GM19240 (cell line): ENCODE measurements at regions not wholly inside any gene's neighbourhood (a gene's known extent, or its start where the extent isn't known, plus 50 kb on each side); places are given as distances from the start of the nearest gene placed in this dataset.

Experiments used
- DNase-seq: peaks from one replicate; pipeline ENCODE4 v3.0.0; 2011; ENCODE audit warnings: low spot score; ENCODE audit not compliant: insufficient read length

DNA sequence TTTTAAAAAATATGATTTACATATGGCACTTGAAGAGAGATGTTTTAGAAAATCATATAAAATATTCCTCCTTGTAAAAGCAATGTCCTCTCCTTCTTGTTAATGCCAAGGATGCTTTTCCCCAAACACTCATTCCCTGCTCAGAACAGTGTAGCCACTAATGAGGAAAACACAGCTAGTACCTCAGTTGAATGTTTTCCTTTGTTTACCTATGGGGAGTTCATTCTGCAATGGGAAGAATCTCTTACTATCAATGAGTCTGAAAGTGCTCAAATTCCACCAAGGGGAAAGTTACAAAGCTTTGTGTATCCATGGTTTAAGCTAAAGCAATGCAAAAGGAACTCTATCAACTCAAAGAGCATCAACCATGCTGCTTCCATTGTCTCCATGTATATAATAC lies 221.9 kb upstream of the ADGRL2 start:
- no peak for DNase-seq

DNA sequence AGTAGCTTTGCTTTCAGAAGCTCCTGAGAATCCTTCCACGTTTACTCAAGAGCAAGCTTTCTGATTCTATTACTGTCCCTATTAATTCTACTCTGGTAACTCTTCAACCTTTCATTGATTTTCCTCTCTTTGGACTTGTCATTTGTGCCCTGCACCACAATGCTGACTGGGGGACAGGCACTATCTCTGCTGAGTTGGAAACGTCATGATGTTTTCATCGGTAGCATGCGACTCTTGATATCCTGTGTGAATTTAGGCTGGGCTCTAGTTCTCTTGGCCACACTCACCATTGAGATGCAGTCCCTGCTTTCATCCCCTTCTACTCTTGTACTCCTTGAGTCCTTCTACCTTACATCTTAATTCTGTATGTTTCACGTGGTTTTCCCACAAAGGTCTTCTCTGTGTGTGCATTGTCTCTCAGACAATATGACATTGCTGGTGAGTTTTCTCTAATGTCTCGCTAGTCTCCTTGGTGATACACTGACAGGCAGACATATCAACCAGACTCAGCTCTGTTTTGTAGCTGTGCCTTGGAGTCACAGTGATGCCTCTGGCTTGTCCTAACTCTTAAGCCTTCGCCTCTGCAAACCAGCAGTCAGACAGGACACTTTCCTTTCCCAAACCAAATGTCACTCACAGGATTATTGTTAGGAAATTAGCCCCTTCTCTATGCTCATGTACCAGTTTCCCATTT lies 223.6 kb upstream of the ADGRL2 start:
- DNase-seq = no peak

DNA sequence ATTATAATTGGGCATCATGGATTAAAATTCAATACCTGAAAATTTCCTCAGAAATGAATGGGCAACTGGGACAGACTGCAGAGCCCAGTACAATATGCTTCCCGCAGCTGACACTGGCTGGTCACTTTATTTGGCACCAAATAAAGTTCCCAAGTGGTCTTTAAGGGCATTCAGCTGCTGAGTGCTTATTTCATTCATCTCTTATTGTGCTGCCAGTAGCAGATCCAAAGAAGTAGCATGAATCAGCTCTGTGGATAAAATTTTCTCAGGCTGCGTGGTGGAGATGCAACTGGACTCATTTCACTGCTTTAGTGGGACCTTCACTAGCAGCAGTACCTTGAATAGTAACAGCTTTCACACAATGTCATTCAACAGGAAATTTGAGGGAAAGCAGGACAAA lies 226.3 kb upstream of the ADGRL2 start:
- DNase-seq = no peak

DNA sequence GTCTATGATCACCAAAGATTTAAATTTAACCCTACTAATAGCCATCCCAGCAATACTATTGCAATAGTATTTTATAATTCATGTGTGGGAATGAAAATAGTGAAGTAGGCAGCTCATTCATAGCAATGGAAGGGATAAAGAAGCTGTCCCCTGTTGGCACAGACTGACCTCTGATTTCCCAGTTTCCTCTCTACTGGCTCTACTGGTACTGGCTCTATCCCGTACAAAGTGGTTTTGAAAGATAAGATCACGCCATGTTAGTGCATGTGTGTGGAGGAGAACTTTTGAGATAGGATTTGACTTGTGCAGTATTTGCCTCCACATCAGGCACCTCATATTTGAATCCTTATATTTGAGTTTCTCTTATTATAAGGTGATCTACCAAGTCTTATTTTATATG lies 227.3 kb upstream of the ADGRL2 start:
- no peak for DNase-seq

DNA sequence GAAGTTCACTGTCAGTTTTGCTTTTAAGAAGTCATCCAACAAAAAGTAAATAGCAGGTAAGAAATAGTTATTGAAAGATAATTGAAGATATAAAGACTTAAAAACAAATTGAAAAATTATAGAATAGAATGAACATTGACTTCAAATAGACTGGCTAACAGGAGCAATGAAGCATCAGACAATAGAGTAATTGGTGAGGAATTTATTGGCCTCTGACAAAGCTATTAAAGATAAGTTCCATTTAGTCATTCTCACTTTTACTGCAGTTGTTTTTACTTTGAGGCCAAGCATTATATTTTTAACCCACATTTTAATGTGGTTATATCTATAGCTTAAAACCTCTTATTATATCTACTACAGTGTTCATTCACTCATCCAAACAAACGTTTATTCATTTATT lies 228.8 kb upstream of the ADGRL2 start:
- no peak for DNase-seq

DNA sequence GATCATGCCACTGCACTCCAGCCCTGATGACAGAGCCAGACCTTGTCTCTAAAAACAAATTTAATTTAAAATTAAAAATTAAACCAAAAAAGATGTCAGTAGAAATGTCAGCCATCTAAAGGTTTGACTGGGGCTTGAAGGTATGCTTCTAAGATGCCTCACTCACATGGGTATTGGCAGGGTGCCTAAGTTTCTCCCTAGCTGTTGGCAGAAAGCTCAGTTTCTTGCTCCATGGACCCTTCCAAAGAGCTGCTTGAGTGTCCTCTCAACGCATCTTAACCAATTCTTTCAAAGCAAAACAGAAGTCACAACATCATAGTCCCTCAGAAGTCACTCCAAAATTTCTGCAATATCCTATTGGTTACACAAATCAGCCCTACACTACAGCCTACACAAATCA lies 231.0 kb upstream of the ADGRL2 start:
- DNase-seq = no peak

DNA sequence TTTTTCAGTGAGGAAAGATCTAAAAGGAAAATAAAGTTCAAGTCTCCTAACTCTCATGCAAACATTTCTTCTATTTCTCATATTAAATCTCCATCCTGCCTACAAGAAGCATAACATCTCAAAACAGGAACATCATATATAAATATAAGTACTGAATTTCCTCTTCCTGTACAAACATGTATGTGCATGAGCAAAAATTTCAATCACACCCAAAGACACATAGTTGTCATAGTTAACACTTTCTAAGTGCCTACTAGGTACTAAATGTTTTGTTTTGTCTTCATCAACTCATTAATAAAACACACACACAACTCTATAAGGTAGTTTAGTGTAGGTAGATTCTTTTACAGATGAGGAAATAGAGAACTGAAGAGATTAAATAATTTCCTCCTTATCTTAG lies 237.1 kb upstream of the ADGRL2 start:
- DNase-seq = no peak

DNA sequence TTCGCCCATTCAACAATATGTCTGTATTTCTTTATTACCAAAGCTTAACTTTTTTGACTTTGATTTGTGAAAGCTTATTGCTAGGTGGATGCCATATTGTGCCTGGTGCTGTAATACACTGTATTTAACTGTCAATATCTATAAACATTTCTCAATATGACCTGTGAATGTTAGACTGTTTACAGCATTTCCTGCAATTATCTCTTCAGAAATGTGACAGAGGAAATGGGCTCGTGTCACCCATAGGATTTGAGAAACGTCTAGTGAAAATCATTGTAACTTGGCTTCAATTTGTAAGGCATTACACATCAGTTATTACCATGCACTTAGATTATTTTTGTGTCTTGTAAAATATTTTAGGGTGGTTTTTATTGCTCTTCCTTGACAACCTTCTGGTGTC lies 237.8 kb upstream of the ADGRL2 start:
- DNase-seq = no peak

DNA sequence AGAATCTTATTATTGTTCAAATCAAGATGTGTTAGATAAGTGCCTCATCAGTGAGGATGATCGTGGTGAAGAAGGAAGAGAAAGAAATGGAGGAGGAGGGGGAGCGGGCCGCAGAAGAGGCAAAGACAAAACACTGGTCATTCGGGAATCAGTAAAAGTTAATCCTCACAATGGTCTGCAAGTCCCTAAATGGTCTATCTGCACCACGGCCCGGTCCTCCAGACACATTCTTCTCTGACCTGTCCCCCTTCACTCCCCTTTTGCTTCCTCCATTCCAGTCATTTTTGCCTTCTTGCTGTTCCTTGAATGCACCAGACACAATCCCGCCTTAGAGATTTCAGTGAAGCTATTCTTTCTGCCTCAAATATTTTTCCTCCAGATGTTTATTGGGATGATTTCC lies 240.1 kb upstream of the ADGRL2 start:
- DNase-seq = no peak

DNA sequence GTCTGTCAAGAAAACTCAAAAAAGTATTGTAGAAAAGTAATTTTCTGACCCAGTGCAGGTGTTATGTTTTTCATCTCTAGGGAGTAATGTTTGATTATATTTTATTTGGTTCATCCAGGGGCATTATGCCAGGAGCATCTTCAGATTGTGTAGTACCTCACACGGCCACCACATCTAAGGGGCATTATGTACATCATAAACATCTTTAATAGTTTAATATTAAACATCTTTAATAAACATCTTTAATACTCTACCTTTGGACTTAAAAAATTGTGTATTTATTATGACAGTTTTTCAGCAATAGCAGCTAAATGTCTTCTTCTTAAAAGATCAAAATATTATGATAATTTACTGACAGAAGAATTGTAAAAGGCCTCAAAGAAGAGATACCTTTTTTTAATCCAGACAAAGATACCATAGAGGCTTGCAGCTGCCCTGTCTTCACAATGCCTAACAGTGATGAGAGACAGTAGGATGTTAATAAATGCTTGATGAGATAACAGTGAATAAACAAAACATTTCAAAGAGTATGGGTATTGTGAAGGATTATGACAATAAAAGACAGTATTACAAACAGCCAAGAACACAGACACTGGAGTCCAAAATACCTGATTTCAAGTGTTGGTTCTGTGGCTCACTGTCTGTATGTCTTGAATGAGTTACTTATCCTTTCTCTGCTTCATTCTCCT lies 240.9 kb upstream of the ADGRL2 start:
- DNase-seq = no peak

DNA sequence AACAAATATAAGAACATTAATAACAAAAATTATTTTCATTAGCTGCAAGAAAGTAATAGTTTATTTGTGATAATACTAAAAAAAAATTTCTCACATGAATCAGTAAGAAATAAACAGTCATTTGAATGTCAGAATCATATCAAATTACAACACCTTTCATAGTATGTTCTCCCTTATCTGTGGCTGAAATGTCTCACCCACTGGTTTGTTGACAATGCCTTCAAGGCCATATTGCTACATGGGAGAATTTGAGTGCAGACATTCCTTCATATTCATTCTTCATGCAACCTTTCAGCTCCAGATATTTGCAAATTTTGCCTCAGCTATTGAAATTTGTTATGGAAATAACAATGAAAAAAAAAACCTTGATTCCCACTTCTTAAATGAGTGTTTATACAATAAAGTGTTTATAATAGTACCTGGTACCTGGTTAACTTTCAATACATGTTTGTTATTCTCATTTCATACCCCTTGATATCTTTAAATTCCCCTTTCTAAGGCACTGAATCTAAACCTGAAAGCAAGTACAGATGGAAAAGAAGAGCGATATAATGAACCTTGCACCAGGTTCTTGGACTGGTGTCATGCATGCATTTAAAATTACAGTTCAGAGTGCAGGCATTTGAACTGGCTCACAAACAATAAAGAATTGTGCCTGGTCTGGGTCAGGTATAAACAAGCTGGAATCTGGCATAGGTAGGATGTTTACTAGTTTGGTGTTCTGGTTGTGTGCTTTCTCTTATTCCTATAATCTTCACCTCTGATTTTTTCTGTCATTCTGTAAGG lies 242.2 kb upstream of the ADGRL2 start:
- no peak for DNase-seq

DNA sequence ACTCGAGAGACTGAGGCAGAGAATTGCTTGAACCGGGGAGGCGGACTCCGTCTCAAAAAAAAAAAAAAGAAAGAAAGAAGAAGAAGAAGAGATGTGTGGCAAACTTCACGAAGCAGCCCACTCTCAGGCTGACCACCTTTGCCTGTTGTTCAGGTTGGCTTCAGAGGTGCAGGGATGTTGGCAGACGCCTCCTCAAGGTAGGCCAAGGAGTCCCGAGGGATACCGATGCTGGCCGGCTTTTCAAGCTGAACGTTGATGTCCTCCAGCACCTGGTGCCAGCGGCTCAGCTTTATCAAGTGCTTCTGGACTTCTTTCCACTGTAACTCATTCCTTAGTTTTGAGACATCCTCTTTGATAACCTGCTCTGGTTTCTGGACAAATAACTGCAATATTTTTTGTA lies 243.8 kb upstream of the ADGRL2 start:
- DNase-seq = no peak

DNA sequence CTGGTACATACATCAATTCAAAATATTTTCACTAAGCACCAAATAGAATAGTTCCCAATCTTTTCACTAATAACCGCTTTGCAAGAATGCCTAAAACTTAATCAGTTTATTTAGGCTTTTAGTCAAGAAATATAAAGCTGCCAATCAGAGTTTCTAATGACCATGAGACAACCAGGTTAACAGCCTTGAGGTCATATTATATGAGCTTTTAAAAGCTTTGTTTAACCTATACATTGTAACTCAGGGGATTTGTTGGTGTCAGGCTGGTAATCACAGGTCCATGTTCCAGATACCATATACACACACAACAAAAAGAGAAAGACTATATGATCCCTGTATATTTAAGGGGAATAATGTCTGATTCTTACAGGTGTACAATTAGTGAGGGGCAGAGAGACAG lies 246.2 kb upstream of the ADGRL2 start:
- DNase-seq = no peak

DNA sequence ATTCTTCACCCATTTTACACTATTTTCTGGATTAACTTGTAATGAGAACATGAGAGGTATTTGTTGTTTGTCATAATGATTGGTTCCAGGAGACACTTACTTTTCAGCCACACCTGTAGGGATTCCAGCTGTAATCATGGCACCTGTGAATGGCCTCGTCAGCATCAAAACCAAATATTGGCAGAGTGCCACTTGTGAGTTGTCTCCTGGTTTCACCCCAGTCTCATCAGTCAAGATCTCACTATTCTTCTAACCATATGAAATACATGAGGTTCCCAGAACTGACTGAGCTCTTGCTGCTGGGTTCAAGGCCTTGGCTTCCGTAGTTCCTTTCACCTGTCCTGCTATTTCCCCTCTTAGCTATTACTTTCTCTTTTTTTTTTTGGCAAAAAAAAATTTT lies 246.6 kb upstream of the ADGRL2 start:
- no peak for DNase-seq

DNA sequence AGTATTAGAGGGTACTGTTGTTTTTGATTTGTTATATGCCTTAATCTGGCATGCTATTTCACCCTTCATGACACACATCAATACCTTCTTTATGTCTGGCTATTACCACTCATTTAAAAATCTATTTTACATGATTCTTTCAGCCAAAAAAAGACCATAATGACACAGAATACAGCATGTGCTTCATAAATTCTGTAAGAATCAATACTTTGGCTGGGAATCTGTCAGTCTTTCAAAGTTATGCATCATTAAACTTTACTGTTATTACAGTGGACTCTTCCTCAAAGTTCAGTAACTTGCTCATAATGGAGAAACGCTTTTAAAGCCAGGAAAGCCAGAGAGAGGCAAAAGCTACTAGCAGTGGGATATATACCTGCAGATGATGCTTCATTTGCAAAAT lies 247.2 kb upstream of the ADGRL2 start:
- DNase-seq = no peak

DNA sequence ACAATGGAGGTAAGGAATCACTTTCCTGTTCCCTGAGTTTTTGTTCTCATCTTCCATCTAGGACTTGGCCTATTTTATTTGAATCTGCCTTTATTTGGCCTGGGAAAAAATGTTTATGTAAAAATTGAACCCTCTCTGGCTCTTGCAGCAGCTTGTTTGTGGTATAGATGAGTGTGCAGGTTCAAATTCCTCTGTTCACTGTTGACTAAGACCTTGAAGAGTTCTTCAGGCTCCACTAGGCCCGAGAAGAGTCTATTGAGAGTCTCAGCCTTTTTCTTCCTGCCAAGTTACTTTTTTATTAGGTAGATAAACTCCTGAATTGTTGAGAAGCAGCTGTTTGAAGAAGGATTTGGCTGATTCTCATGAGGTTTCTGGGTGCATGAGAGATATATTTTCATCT lies 248.8 kb upstream of the ADGRL2 start:
- DNase-seq = no peak

DNA sequence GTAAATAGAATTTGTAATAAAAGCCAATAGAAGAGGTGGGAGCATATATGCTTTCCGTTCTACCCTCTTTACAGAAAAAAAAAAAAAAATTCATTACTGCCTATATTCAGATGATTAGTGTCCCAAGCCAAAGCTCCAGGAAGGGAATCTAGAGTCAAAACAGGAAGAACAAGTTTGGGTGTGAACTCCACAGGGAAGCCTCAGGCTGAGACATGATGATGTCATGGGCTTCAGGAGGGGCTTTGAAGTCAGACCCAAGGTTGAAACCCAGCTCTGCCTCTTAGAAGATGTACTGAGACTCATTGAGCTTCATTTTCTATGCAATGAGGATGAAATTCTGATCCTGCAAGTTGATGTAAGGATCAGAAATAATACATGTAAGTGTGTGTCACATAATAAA lies 250.0 kb upstream of the ADGRL2 start:
- no peak for DNase-seq

DNA sequence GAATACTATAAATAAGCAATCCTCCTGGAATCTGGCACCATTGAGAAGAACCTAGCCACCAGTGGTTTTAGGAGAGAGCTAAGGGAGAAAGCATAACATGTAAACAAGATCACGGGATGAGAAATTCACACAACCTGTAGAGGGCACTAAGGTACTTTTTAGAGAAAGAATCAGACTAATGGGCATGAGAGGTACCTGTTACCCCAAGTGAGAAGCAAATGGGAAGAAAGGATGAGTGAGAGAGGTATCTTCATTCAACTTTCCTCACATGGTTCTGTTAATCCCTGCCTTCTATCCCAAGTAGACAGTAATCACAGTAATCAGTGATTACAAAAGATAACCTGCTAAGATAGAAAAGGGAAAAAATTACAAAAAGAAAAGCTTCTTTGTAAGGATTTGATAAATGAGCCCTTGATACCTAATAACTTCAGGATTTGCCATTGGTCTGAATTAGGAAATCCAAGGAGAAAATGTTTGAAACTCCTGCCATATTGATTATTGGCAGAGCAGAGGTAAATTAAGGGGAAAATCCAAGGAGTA lies 251.1 kb upstream of the ADGRL2 start:
- DNase-seq = no peak

DNA sequence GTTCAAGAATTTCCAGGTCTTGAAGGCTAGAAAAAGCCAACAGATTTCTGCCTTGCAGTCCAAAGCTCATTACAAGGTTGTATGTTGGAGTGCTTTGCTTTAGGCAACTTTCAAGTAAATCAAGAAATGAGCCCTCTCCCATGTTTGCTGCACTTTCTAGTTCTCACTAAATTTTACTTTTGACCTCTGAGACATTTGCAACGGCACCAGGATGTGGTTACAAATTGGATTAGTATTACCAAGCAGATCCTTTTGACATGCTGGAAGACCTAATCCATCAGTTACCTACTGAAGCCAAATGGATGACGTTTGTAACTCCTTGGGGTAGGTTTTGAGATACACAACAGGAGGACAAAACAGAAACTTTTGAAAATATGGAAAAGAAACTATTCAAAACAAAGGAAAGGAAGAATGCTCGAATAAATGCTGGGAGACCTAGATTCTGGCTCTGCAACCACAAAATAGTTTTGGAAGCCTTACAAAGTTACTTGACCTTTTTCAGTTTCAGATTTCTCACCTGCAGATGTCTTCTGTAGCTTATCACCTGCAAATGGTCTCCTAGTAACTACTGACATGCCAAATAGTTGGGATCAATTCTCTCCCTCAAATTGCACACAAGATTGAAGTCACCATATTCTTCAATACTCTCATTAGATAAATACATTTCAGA lies 251.7 kb upstream of the ADGRL2 start:
- no peak for DNase-seq

DNA sequence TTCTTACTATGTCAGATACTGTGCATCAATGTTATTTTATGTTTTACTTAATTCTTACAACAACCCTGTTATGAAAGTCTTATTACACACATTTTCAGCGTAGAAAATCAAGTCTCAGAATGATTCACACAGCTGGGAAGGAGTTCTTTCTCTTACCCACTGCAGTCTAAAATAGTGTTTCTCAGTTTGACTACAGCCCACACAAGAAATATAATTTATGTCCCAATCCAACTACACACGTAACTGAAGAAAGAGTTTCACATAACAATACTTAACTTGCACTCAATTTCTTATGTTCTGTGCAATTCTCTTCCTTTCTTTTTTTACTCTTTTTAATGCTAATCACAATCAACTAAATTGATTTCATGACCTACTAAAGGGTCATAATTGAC lies 252.8 kb upstream of the ADGRL2 start:
- DNase-seq = no peak

DNA sequence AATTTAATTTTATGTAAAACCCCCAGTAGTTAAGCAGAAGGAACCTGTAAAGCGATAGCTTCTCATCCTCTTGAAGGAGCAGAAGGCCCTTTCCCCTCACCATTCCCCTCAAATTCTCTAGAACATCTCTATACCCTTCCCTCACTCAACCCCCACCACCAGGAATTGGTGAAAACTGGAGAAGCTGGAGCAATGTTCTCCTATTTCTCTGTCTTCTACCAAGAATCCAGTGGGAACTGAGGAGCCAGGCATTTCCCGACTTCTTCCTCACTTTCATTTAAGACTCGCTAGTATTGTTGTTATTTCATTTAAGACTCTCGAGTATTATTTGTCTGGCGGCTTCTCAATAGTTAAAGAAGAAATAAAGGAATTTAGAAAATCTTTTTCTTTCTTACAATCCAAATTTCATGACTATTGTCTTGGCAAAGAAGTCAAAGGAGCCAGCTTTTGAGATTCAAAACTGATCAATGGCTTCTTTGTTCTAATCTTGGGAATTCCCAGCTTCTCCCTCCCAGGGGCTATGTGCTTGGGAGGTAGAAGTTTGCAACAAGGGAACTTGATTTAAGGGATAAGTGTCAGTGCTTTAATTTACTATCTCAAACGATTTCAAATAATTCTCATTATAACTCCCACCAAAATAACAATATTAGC lies 253.3 kb upstream of the ADGRL2 start:
- DNase-seq = no peak
